ENCODE measurements at regions not wholly inside any gene's neighbourhood (a gene's known extent, or its start where the extent isn't known, plus 50 kb on each side); places are given as distances from the start of the nearest gene placed in this dataset.

GRCh38 chr1:63023171-63023570 lies 239.2 kb downstream of the ATG4C start:
- FAIRE-seq (no peak), DNase-seq (ENCODE audit: insufficient read length, low spot score) (no peak)
- no peak for TF ChIP-seq POLR2A (IDR thresholded peaks at IDR 0.05; ENCODE audit: low read depth, low read length)
- TF ChIP-seq POLR2AphosphoS5 (IDR thresholded peaks at IDR 0.05; ENCODE audit: low read depth, low read length): no peak
- no peak for TF ChIP-seq TAF1 (IDR thresholded peaks at IDR 0.05; ENCODE audit: low read depth, low read length)
- TF ChIP-seq SPI1 (IDR thresholded peaks at IDR 0.05; ENCODE audit: low read depth, low read length): no peak
- no peak for TF ChIP-seq PAX5 (IDR thresholded peaks at IDR 0.05; ENCODE audit: insufficient read depth, low read length, severe bottlenecking)
- no peak for TF ChIP-seq POU2F2 (IDR thresholded peaks at IDR 0.05; ENCODE audit: low read depth, low read length)

GRCh38 chr1:63023637-63024036 lies 239.7 kb downstream of the ATG4C start:
- no peak for FAIRE-seq
- no peak for DNase-seq (ENCODE audit: insufficient read length, low spot score)
- TF ChIP-seq POLR2AphosphoS5 (IDR thresholded peaks at IDR 0.05; ENCODE audit: low read depth, low read length) (no peak), PAX5 (IDR thresholded peaks at IDR 0.05; ENCODE audit: insufficient read depth, low read length, severe bottlenecking) (no peak), POU2F2 (IDR thresholded peaks at IDR 0.05; ENCODE audit: low read depth, low read length) (no peak), POLR2A (IDR thresholded peaks at IDR 0.05; ENCODE audit: low read depth, low read length) (no peak), TAF1 (IDR thresholded peaks at IDR 0.05; ENCODE audit: low read depth, low read length) (no peak), SPI1 (IDR thresholded peaks at IDR 0.05; ENCODE audit: low read depth, low read length) (no peak)

- TF ChIP-seq PAX5 (IDR thresholded peaks at IDR 0.05; ENCODE audit: insufficient read depth, low read length, severe bottlenecking) (no peak), POLR2AphosphoS5 (IDR thresholded peaks at IDR 0.05; ENCODE audit: low read depth, low read length) (no peak), POLR2A (IDR thresholded peaks at IDR 0.05; ENCODE audit: low read depth, low read length) (no peak), POU2F2 (IDR thresholded peaks at IDR 0.05; ENCODE audit: low read depth, low read length) (no peak), SPI1 (IDR thresholded peaks at IDR 0.05; ENCODE audit: low read depth, low read length) (no peak), TAF1 (IDR thresholded peaks at IDR 0.05; ENCODE audit: low read depth, low read length) (no peak)
- FAIRE-seq: no peak
- DNase-seq (ENCODE audit: insufficient read length, low spot score): no peak
Measured at GRCh38 chr1:63024132-63024531, 240.2 kb downstream of the ATG4C start.

GRCh38 chr1:63027176-63027575 lies 243.2 kb downstream of the ATG4C start:
- DNase-seq (ENCODE audit: insufficient read length, low spot score): no peak
- no peak for TF ChIP-seq SPI1 (IDR thresholded peaks at IDR 0.05; ENCODE audit: low read depth, low read length)
- no peak for TF ChIP-seq POU2F2 (IDR thresholded peaks at IDR 0.05; ENCODE audit: low read depth, low read length)
- no peak for TF ChIP-seq POLR2AphosphoS5 (IDR thresholded peaks at IDR 0.05; ENCODE audit: low read depth, low read length)
- TF ChIP-seq PAX5 (IDR thresholded peaks at IDR 0.05; ENCODE audit: insufficient read depth, low read length, severe bottlenecking): no peak
- TF ChIP-seq TAF1 (IDR thresholded peaks at IDR 0.05; ENCODE audit: low read depth, low read length): no peak
- no peak for TF ChIP-seq POLR2A (IDR thresholded peaks at IDR 0.05; ENCODE audit: low read depth, low read length)
- FAIRE-seq: no peak

GRCh38 chr1:63032171-63032570 lies 248.2 kb downstream of the ATG4C start:
- DNase-seq (ENCODE audit: insufficient read length, low spot score): no peak
- no peak for FAIRE-seq
- TF ChIP-seq SPI1 (IDR thresholded peaks at IDR 0.05; ENCODE audit: low read depth, low read length) (no peak), TAF1 (IDR thresholded peaks at IDR 0.05; ENCODE audit: low read depth, low read length) (no peak), PAX5 (IDR thresholded peaks at IDR 0.05; ENCODE audit: insufficient read depth, low read length, severe bottlenecking) (no peak), POU2F2 (IDR thresholded peaks at IDR 0.05; ENCODE audit: low read depth, low read length) (no peak), POLR2A (IDR thresholded peaks at IDR 0.05; ENCODE audit: low read depth, low read length) (no peak), POLR2AphosphoS5 (IDR thresholded peaks at IDR 0.05; ENCODE audit: low read depth, low read length) (no peak)

- TF ChIP-seq POLR2A (IDR thresholded peaks at IDR 0.05; ENCODE audit: low read depth, low read length): no peak
- no peak for TF ChIP-seq TAF1 (IDR thresholded peaks at IDR 0.05; ENCODE audit: low read depth, low read length)
- TF ChIP-seq PAX5 (IDR thresholded peaks at IDR 0.05; ENCODE audit: insufficient read depth, low read length, severe bottlenecking): no peak
- TF ChIP-seq SPI1 (IDR thresholded peaks at IDR 0.05; ENCODE audit: low read depth, low read length): no peak
- no peak for TF ChIP-seq POLR2AphosphoS5 (IDR thresholded peaks at IDR 0.05; ENCODE audit: low read depth, low read length)
- TF ChIP-seq POU2F2 (IDR thresholded peaks at IDR 0.05; ENCODE audit: low read depth, low read length): no peak
- DNase-seq (ENCODE audit: insufficient read length, low spot score) (no peak), FAIRE-seq (no peak)
Measured at GRCh38 chr1:63033211-63033610, 249.3 kb downstream of the ATG4C start.

GRCh38 chr1:63034256-63034655 lies 250.3 kb downstream of the ATG4C start:
- TF ChIP-seq POLR2AphosphoS5 (IDR thresholded peaks at IDR 0.05; ENCODE audit: low read depth, low read length): no peak
- no peak for TF ChIP-seq TAF1 (IDR thresholded peaks at IDR 0.05; ENCODE audit: low read depth, low read length)
- no peak for TF ChIP-seq SPI1 (IDR thresholded peaks at IDR 0.05; ENCODE audit: low read depth, low read length)
- no peak for TF ChIP-seq PAX5 (IDR thresholded peaks at IDR 0.05; ENCODE audit: insufficient read depth, low read length, severe bottlenecking)
- TF ChIP-seq POU2F2 (IDR thresholded peaks at IDR 0.05; ENCODE audit: low read depth, low read length): no peak
- no peak for TF ChIP-seq POLR2A (IDR thresholded peaks at IDR 0.05; ENCODE audit: low read depth, low read length)
- DNase-seq (ENCODE audit: insufficient read length, low spot score) (no peak), FAIRE-seq (no peak)

GRCh38 chr1:63038586-63038985 lies 254.7 kb downstream of the ATG4C start:
- FAIRE-seq (no peak), DNase-seq (ENCODE audit: insufficient read length, low spot score) (no peak)
- no peak for TF ChIP-seq POU2F2 (IDR thresholded peaks at IDR 0.05; ENCODE audit: low read depth, low read length)
- TF ChIP-seq POLR2A (IDR thresholded peaks at IDR 0.05; ENCODE audit: low read depth, low read length): no peak
- no peak for TF ChIP-seq SPI1 (IDR thresholded peaks at IDR 0.05; ENCODE audit: low read depth, low read length)
- TF ChIP-seq PAX5 (IDR thresholded peaks at IDR 0.05; ENCODE audit: insufficient read depth, low read length, severe bottlenecking): no peak
- no peak for TF ChIP-seq POLR2AphosphoS5 (IDR thresholded peaks at IDR 0.05; ENCODE audit: low read depth, low read length)
- TF ChIP-seq TAF1 (IDR thresholded peaks at IDR 0.05; ENCODE audit: low read depth, low read length): no peak

GRCh38 chr1:63041660-63042059 lies 257.7 kb downstream of the ATG4C start:
- TF ChIP-seq POU2F2 (IDR thresholded peaks at IDR 0.05; ENCODE audit: low read depth, low read length) (no peak), POLR2A (IDR thresholded peaks at IDR 0.05; ENCODE audit: low read depth, low read length) (no peak), PAX5 (IDR thresholded peaks at IDR 0.05; ENCODE audit: insufficient read depth, low read length, severe bottlenecking) (no peak), POLR2AphosphoS5 (IDR thresholded peaks at IDR 0.05; ENCODE audit: low read depth, low read length) (no peak), TAF1 (IDR thresholded peaks at IDR 0.05; ENCODE audit: low read depth, low read length) (no peak), SPI1 (IDR thresholded peaks at IDR 0.05; ENCODE audit: low read depth, low read length) (no peak)
- no peak for DNase-seq (ENCODE audit: insufficient read length, low spot score)
- no peak for FAIRE-seq

GRCh38 chr1:63042278-63042677 lies 258.3 kb downstream of the ATG4C start:
- DNase-seq (ENCODE audit: insufficient read length, low spot score) (no peak), FAIRE-seq (no peak)

More at GRCh38 chr1:63042278-63042677, 258.3 kb downstream of the ATG4C start:
- TF ChIP-seq PAX5 (IDR thresholded peaks at IDR 0.05; ENCODE audit: insufficient read depth, low read length, severe bottlenecking) (no peak), POU2F2 (IDR thresholded peaks at IDR 0.05; ENCODE audit: low read depth, low read length) (no peak), SPI1 (IDR thresholded peaks at IDR 0.05; ENCODE audit: low read depth, low read length) (no peak), POLR2AphosphoS5 (IDR thresholded peaks at IDR 0.05; ENCODE audit: low read depth, low read length) (no peak), TAF1 (IDR thresholded peaks at IDR 0.05; ENCODE audit: low read depth, low read length) (no peak), POLR2A (IDR thresholded peaks at IDR 0.05; ENCODE audit: low read depth, low read length) (no peak)

Measured in GM12891 (cell line).